Mesodermal cell (in vitro differentiated cells): ENCODE measurements at regions not wholly inside any gene's neighbourhood (a gene's known extent, or its start where the extent isn't known, plus 50 kb on each side); places are given as distances from the start of the nearest gene placed in this dataset.

Experiments used
- H3K27ac ChIP-seq: 2 replicates; pipeline ENCODE4 v1.7.0; 2013; ENCODE audit warnings: mild to moderate bottlenecking, low read depth, low read length, moderate library complexity; ENCODE audit not compliant: severe bottlenecking
- H3K36me3 ChIP-seq: 2 replicates; pipeline ENCODE4 v1.7.1; 2013; ENCODE audit warnings: mild to moderate bottlenecking, low read length, moderate library complexity; ENCODE audit not compliant: control insufficient read depth, insufficient read depth
- H3K4me1 ChIP-seq: one replicate; pipeline ENCODE4 v1.7.1; 2013; ENCODE audit warnings: mild to moderate bottlenecking, low read length; ENCODE audit not compliant: insufficient read depth, control insufficient read depth, poor library complexity, severe bottlenecking
- H3K4me3 ChIP-seq: 2 replicates; pipeline ENCODE4 v1.7.0; 2013; ENCODE audit warnings: low read length, control low read depth, mild to moderate bottlenecking; ENCODE audit not compliant: insufficient read depth, poor library complexity, severe bottlenecking; ENCODE audit errors: extremely low read depth
- H3K9me3 ChIP-seq: 2 replicates; pipeline ENCODE4 v1.7.1; 2013; ENCODE audit warnings: mild to moderate bottlenecking, low read length, moderate library complexity; ENCODE audit not compliant: control insufficient read depth
- WGBS, 2 experiments: methylation state at CpG; one replicate each; pipeline ENCODE4 v1.1.5; 2013; ENCODE audit warnings: missing lambda C conversion rate in 2 of 2; ENCODE audit not compliant: insufficient coverage in 2 of 2; 5-methylcytosine and 5-hydroxymethylcytosine counted together

GRCh38 chr5:4662756-4663155, 477.4 kb upstream of the ADAMTS16 start:
- Histone ChIP-seq H3K36me3 (no peaks in the 10 kb centered on the region), H3K4me3 (no peak overlapping the region), H3K9me3 (no peaks in the 10 kb centered on the region), H3K27ac (no peak overlapping the region), H3K4me1 (peaks cover 7% of the 10 kb centered on the region)
- 90 to 97% methylated on average over 3 to 4 of the region's 5 CpGs for WGBS, 2 experiments

- 83% methylated on average over 1 of the region's 2 CpGs; no CpG with 5 or more reads in 1 of the 2 experiments for WGBS, 2 experiments
- peaks cover 7% of the 10 kb centered on the region for H3K4me1 ChIP-seq
- H3K4me3 ChIP-seq = no peak overlapping the region
- no peak overlapping the region for H3K27ac ChIP-seq
- no peaks in the 10 kb centered on the region for H3K9me3 ChIP-seq
- no peaks in the 10 kb centered on the region for H3K36me3 ChIP-seq
Observed at GRCh38 chr5:4665911-4666310, 474.2 kb upstream of the ADAMTS16 start.

GRCh38 chr5:4674166-4674565, 466.0 kb upstream of the ADAMTS16 start:
- Histone ChIP-seq H3K4me3 (no peak overlapping the region), H3K9me3 (no peaks in the 10 kb centered on the region), H3K36me3 (no peaks in the 10 kb centered on the region), H3K27ac (no peak overlapping the region), H3K4me1 (no peaks in the 10 kb centered on the region)
- WGBS, 2 experiments = no CpG with 5 or more reads among the region's 1 CpG

GRCh38 chr5:4676934-4677333, 463.2 kb upstream of the ADAMTS16 start:
- Histone ChIP-seq H3K36me3 (no peaks in the 10 kb centered on the region), H3K9me3 (no peaks in the 10 kb centered on the region)
- WGBS, 2 experiments = no CpG with 5 or more reads among the region's 4 CpGs

GRCh38 chr5:4684946-4685345, 455.2 kb upstream of the ADAMTS16 start:
- no peak overlapping the region for H3K27ac ChIP-seq
- no peaks in the 10 kb centered on the region for H3K36me3 ChIP-seq
- no peaks in the 10 kb centered on the region for H3K9me3 ChIP-seq
- no peaks in the 10 kb centered on the region for H3K4me1 ChIP-seq
- H3K4me3 ChIP-seq = no peak overlapping the region

More at GRCh38 chr5:4676934-4677333, 463.2 kb upstream of the ADAMTS16 start:
- Histone ChIP-seq H3K4me1 (no peaks in the 10 kb centered on the region), H3K4me3 (no peak overlapping the region), H3K27ac (no peak overlapping the region)

- H3K36me3 ChIP-seq = no peaks in the 10 kb centered on the region
- no peaks in the 10 kb centered on the region for H3K4me1 ChIP-seq
- WGBS, 2 experiments = 91 to 100% methylated on average over 2 to 4 of the region's 6 CpGs
- H3K9me3 ChIP-seq = no peaks in the 10 kb centered on the region
- H3K4me3 ChIP-seq = no peak overlapping the region
- H3K27ac ChIP-seq = no peak overlapping the region
Observed at GRCh38 chr5:4698596-4698995, 441.5 kb upstream of the ADAMTS16 start.

GRCh38 chr5:4699592-4699991, 440.5 kb upstream of the ADAMTS16 start:
- WGBS, 2 experiments = 81 to 85% methylated on average over 4 to 6 of the region's 6 CpGs
- no peak overlapping the region for H3K4me3 ChIP-seq
- no peaks in the 10 kb centered on the region for H3K36me3 ChIP-seq
- H3K4me1 ChIP-seq = no peaks in the 10 kb centered on the region
- no peaks in the 10 kb centered on the region for H3K9me3 ChIP-seq
- no peak overlapping the region for H3K27ac ChIP-seq

- Histone ChIP-seq H3K4me1 (no peaks in the 10 kb centered on the region), H3K9me3 (no peaks in the 10 kb centered on the region), H3K4me3 (no peak overlapping the region), H3K27ac (no peak overlapping the region), H3K36me3 (no peaks in the 10 kb centered on the region)
- 0 to 66% methylated on average over 1 to 5 of the region's 7 CpGs for WGBS, 2 experiments
Observed at GRCh38 chr5:4700069-4700468, 440.1 kb upstream of the ADAMTS16 start.

GRCh38 chr5:4700871-4701270, 439.3 kb upstream of the ADAMTS16 start:
- WGBS, 2 experiments = 94 to 100% methylated on average over 1 to 2 of the region's 3 CpGs
- H3K9me3 ChIP-seq = no peaks in the 10 kb centered on the region
- no peak overlapping the region for H3K4me3 ChIP-seq
- H3K36me3 ChIP-seq = no peaks in the 10 kb centered on the region
- no peak overlapping the region for H3K27ac ChIP-seq
- no peaks in the 10 kb centered on the region for H3K4me1 ChIP-seq

- 89 to 100% methylated on average over 1 to 3 of the region's 4 CpGs for WGBS, 2 experiments
- no peaks in the 10 kb centered on the region for H3K9me3 ChIP-seq
- H3K4me1 ChIP-seq = no peaks in the 10 kb centered on the region
- H3K36me3 ChIP-seq = no peaks in the 10 kb centered on the region
- no peak overlapping the region for H3K4me3 ChIP-seq
- no peak overlapping the region for H3K27ac ChIP-seq
Observed at GRCh38 chr5:4703931-4704458, 436.1 kb upstream of the ADAMTS16 start.

GRCh38 chr5:4704951-4705350, 435.2 kb upstream of the ADAMTS16 start:
- Histone ChIP-seq H3K27ac (no peak overlapping the region), H3K4me1 (no peaks in the 10 kb centered on the region), H3K36me3 (no peaks in the 10 kb centered on the region), H3K4me3 (no peak overlapping the region), H3K9me3 (no peaks in the 10 kb centered on the region)
- WGBS, 2 experiments = 84 to 93% methylated on average over 2 to 3 of the region's 3 CpGs
